ENCODE measurements at regions not wholly inside any gene's neighbourhood (a gene's known extent, or its start where the extent isn't known, plus 50 kb on each side); places are given as distances from the start of the nearest gene placed in this dataset.

GRCh38 chr5:22998362-22998761 lies 145.2 kb upstream of the CDH12 start:
- DNase-seq (ENCODE audit: low spot score) = no peak

- DNase-seq (ENCODE audit: low spot score) = no peak
These were observed 135.8 kb upstream of the CDH12 start for GRCh38 chr5:22988937-22989336.

DNA sequence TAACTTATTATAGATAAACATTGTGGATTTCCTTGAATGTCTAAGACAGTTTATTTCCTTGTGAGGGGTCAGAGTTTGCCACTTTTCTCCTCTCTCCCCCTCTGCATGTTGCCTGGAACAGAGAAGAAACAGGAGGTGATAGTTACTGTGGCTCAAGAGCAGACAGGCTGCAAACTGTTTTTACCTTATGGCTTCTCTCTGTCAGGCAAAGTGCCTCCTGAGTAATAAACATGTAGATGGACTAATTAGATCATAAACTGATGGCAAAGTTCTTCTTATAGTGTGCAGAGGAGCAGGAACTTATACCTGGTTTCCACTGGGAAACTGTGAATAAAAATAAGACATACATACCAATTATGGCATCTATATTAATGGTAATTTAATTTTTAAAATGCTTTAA lies 133.1 kb upstream of the CDH12 start:
- no peak for DNase-seq (ENCODE audit: low spot score)

GRCh38 chr5:22985446-22985845 lies 132.3 kb upstream of the CDH12 start:
- DNase-seq (ENCODE audit: low spot score) = no peak

DNA sequence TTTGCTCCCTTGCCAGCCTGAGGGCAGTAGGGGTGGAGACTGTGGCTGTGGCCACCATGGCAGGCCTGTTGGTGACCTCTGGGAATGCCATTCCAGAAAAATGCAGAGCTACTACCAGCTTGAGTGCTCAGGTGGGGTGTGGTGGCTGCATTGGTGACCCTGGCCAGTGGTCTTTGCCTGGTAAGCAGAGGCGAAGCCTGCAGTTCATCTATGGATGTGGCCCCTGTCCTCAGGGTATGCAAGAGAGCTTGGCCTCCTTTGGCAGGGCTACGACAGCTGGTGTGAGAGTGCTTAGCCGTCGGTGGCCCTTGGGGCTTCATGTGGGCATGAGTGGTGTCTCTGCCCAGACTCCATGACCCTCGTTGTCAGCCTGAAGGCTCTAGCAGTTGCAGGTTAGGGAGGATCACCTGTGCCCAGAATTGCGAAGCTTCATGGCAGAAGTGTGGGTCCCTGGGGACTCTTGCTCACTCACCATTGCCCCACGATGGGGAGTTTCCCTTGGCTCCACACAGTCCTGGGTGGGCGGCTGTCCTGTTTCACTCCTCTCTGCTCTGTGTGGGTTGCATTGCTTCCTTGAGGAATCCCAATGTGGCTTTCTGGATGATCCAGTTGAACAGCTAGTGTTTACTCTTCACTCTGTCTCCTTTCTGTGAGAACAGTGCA lies 117.9 kb upstream of the CDH12 start:
- DNase-seq (ENCODE audit: low spot score) = no peak

GRCh38 chr5:22970491-22970890 lies 117.3 kb upstream of the CDH12 start:
- no peak for DNase-seq (ENCODE audit: low spot score)

- DNase-seq (ENCODE audit: low spot score) = no peak
These were observed 115.2 kb upstream of the CDH12 start for GRCh38 chr5:22968386-22968785.

DNA sequence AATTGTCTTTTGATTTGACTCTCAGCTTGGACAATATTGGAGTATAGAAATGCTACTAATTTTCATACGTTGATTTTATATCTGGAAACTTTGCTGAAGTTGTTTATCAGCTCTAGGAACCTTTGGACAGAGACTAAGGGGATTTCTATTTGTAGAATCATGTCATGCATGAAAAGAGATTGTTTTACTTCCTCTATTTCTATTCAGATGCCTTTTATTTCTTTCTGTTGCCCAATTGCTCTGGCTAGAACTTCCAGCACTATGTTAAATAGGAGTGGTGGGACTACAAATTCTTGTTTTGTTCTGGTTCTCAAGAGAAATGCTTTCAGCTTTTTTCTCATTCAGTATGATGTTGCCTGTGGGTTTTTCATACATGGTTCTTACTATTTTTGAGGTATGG lies 112.8 kb upstream of the CDH12 start:
- DNase-seq (ENCODE audit: low spot score) = no peak

GRCh38 chr5:22964632-22965031 lies 111.5 kb upstream of the CDH12 start:
- no peak for DNase-seq (ENCODE audit: low spot score)

GRCh38 chr5:22958462-22959262 lies 105.5 kb upstream of the CDH12 start:
- no peak for DNase-seq (ENCODE audit: low spot score)

DNA sequence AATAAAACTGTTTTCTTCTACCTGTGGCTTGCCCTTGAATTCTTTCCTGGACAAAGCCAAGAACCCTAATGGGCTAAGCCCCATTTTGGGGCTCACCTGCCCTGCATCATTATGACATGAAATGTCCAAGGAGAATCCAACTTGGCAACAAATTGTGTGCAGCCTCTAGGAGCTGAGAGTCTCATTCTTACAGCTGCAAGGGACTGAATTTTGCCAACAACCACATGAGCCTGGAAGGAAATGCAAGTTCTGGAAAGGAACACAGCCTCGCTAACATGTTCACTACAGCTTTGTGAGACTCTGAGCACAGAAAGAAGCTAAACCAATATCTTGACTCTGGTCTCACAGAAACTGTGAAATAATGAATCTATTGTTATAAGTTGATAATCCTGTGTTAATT lies 94.8 kb upstream of the CDH12 start:
- no peak for DNase-seq (ENCODE audit: low spot score)

DNA sequence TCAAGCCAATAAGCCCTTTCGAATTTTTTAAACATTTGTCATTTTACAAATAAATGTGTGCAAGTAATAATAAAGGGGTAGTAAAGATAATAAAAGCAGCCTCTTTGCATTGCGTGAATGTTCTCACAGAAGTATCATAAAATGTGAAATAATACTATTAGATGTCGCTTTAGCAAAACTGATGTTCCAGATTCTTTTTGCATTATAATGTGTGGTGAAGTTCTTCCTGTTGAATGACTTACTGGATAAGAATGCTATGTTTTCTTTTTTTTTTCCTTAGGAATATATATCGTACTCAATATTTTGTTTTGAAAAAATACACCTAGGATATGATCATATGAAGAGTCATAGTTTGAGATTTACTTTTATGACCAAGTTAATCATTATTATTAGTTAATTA lies 85.2 kb upstream of the CDH12 start:
- no peak for DNase-seq (ENCODE audit: low spot score)

- no peak for DNase-seq (ENCODE audit: low spot score)
These were observed 75.8 kb upstream of the CDH12 start for GRCh38 chr5:22928821-22929482.

DNA sequence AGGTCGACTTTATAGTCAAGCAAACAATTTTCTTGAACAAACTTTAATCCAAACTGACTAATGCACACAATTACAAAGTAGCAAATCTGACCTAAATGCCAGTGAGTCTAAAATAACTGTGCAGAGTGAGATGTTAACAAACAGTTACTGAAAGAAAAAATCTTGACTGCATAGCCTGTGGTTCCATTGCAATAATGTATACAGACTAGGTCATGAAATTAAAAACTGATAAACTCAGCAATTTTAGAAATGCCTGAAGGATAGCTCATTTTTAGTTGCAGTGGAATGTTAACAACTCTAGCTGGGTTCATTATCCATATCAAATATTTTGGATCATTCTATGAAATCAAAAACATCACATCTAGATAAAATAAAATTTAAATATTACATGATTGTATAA lies 73.4 kb upstream of the CDH12 start:
- DNase-seq (ENCODE audit: low spot score) = no peak

- DNase-seq (ENCODE audit: low spot score) = no peak
These were observed 65.4 kb upstream of the CDH12 start for GRCh38 chr5:22918511-22918910.

DNA sequence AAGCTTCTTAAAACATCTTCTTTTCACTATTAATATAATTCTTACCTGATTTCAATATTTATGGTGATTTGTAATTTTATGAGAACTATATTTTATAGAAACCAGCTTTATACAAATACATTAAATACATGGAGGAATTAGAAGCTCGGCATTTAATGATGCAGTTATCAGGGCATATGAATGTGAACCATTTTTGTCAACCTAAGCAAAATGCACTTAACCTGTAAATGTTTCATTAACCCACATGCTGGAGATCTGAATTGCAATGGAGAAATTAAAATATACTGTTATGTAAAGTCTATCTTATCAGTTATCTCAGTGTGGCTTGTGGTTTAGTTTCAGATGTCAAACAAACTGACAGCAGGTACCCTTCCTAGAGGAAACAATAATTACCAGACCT lies 63.2 kb upstream of the CDH12 start:
- no peak for DNase-seq (ENCODE audit: low spot score)

DNA sequence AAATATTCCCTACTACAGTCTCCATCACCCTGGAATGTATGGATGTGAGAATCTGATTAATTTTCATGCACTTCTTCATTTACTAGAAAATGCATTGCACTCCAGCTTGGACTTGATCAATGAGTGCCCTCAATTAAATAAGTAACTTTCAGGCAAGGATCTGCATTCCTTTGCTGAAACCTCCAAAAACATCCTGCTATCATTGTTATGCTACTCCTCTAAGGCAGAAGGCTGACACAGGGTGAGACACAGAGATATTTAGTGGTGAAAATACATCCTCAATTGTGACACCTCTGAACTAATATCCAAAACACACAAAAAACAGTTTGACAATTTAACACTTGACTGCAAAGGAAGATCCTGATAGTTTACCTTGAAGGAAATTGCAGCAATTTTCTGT lies 57.9 kb upstream of the CDH12 start:
- no peak for DNase-seq (ENCODE audit: low spot score)

GRCh38 chr5:22910523-22910922 lies 57.4 kb upstream of the CDH12 start:
- DNase-seq (ENCODE audit: low spot score) = no peak

GRCh38 chr5:22908586-22908985 lies 55.4 kb upstream of the CDH12 start:
- no peak for DNase-seq (ENCODE audit: low spot score)

GRCh38 chr5:22908129-22908528 lies 55.0 kb upstream of the CDH12 start:
- DNase-seq (ENCODE audit: low spot score) = no peak
